PC-3 (cell line): ENCODE measurements at regions not wholly inside any gene's neighbourhood (a gene's known extent, or its start where the extent isn't known, plus 50 kb on each side); places are given as distances from the start of the nearest gene placed in this dataset.

Experiments used
- CTCF ChIP-seq: fragments of 300-600 bp; sonication (generic); conservative IDR thresholded peaks from 2 replicates; pipeline ENCODE4 v1.5.1; 2017; ENCODE audit warnings: antibody characterized with exemption, low read depth, mild to moderate bottlenecking, low read length
- EZH2 ChIP-seq: fragments of 300-600 bp; sonication (generic); IDR thresholded peaks from one replicate; pipeline ENCODE4 v1.6.1; 2017; ENCODE audit warnings: antibody characterized with exemption, mild to moderate bottlenecking, low read length; ENCODE audit not compliant: unreplicated experiment
- EZH2phosphoT487 ChIP-seq: fragments of 300-600 bp; sonication (generic); IDR thresholded peaks from 2 replicates; pipeline ENCODE4 v1.6.1; 2018; ENCODE audit warnings: mild to moderate bottlenecking, antibody characterized with exemption, low read length, borderline replicate concordance

- TF ChIP-seq CTCF (no peak), EZH2 (no peak), EZH2phosphoT487 (no peak)
Observed at GRCh38 chr9:78871086-78871451, 574.1 kb downstream of the PSAT1 start.
